HG02870 (cell line): ENCODE measurements at regions not wholly inside any gene's neighbourhood (a gene's known extent, or its start where the extent isn't known, plus 50 kb on each side); places are given as distances from the start of the nearest gene placed in this dataset.

Experiments
- ATAC-seq: cut with Tn5 transposase; IDR thresholded peaks from one replicate; pipeline ENCODE4 v1.9.1; 2021; ENCODE audit warnings: mild to moderate bottlenecking, moderate library complexity; ENCODE audit not compliant: unreplicated experiment

DNA sequence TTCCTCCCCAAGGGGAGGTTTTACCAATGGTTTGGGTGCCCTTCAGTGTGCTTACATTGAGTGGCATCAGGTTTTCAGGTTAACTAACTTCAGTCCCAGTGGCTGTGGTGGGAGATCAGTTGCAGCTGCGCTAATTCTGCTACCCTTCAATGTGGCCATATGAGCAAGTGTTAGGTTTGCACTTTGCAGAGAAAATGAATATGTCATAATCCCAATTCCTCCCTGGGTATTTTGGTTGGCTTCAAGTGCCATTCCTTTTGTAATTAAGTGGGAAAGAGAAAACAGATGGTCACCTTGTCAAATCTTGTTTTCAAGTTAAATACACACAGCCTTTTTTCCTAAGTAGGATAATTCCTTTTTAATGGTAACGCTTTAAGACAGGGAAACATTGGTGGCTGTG is 236.2 kb downstream of the TLE4 start:
- no peak for ATAC-seq

- no peak for ATAC-seq
Observed at GRCh38 chr9:79806086-79806485, 234.3 kb downstream of the TLE4 start.

GRCh38 chr9:79801459-79801858 is 229.7 kb downstream of the TLE4 start:
- no peak for ATAC-seq

DNA sequence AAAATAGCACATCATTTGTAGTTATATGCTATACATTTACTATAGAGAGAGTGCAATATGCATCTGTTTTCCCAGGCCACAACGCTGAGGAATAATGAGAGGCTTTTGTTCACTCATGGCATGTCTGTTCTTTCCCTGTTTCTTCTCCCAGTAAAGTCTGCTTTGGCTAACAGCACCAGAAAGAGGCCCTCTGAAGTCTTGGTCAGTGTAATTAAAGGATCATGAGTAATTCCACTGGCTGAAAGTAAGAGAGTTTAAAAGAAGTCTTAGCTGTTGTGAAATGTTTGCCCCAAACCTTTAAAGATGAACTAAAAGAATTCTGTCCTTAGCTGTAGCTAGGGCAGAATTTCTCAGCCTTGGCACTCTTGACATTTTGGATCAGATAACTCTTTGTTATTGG is 228.8 kb downstream of the TLE4 start:
- ATAC-seq: no peak

DNA sequence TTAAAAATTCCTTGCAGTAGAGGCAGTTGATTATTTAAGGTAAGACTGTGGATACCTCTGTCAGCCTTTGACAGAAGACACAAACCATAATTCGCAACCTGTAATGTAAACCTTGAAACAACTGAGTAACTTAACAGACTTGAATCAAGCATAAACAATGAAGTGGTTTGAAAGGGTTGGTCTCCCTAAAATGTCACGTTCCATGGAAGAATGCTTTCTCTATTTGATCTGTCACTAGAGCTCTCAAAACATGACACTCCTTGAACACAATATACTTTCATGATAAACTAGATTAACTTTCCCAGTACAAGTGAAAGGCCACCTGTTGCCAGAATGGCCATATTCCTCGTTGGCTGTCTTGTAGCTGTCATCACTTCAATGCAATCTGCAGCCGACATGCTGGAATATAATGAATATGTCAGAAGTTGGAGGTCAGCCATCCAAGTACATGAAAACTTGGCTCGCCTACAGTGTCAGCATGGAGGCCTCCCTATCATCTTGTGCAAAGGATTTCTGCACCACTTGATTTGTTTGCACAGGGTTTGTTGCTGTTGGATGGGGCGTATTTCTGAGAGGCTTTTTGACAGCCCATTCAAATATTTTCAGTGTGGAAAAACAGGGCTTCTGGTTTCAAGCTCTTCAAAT is 228.0 kb downstream of the TLE4 start:
- no peak for ATAC-seq

DNA sequence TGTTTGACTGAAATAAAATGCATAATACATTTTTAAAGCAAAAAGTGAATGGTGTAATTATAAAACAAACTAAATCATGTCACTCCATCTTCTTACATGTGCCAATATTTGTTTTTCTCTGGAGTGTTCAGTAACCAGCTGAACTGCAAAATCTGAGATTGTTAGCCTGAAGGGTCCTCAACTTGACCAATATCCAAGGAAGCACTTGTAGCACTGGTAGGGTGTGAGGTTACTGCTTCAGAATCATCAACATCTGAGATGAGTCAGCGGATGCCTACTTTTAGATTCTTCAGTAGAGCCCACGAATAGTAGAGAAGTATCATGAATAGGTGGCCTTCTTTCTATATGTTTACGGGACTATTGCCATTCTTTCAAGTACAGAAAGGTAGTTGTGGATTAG is 226.7 kb downstream of the TLE4 start:
- ATAC-seq: no peak

GRCh38 chr9:79796411-79796810 is 224.6 kb downstream of the TLE4 start:
- ATAC-seq: no peak

GRCh38 chr9:79788662-79789061 is 216.9 kb downstream of the TLE4 start:
- ATAC-seq: no peak

DNA sequence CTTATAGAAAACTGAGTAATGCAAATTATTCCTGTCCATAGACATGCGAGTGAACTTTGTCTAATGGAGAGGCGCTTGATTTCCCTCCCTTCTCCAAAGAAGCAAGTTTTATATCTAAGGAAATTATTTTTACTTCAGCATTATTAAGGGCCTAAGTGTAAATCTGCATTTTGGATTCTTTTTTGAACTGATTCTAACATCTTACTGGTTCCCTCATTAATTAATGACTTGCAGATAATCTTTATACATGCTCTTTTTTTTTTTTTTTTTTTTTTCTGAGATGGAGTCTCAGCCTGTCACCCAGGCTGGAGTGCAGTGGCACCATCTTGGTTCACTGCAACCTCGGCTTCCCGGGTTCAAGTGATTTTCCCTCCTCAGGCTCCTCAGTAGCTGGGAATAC is 209.5 kb downstream of the TLE4 start:
- ATAC-seq: no peak

GRCh38 chr9:79780559-79780958 is 208.8 kb downstream of the TLE4 start:
- no peak for ATAC-seq

DNA sequence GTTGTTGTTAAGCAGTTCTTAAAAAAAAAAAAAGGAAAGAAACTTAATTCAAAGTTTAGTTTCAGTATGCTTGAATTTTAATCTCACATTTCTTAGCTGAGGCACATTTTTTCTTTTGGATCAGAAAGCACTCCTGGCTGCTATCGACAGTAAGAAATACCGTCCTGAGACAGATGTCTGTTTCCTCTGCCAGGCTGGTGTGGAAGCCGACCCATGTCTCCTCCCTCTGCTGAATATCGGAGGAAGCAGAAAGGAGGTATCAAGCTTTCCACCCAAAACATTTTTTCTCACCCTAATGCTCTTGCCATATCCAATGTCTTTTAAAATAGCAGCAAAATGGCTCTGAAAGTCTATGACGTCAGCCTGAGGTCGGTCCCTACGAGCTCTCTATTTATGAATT is 208.1 kb downstream of the TLE4 start:
- no peak for ATAC-seq

- ATAC-seq: no peak
Observed at GRCh38 chr9:79778581-79778980, 206.8 kb downstream of the TLE4 start.

- ATAC-seq: no peak
Observed at GRCh38 chr9:79776581-79776980, 204.8 kb downstream of the TLE4 start.
